ENCODE measurements at regions not wholly inside any gene's neighbourhood (a gene's known extent, or its start where the extent isn't known, plus 50 kb on each side); places are given as distances from the start of the nearest gene placed in this dataset.

DNA sequence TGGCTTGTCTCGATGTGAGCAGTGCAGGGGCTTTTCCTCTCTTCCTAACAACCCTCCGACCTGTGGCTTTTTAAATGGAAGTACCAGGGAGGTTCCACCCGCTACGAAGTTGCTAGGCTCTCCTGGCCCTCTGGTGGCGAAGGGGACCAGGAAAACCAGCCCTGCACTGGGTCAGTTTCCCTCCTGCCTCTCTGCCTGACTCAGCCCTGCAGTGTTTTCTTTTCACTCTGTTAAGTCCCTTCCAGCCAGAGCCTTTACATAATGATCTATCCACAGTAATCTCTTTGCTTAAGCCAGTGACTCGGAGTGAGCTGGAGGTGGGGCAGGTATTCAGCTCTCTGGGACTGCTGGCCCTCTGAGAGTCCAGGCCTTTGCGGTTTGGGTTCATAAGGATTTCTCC, 331.3 kb upstream of the EEF2KMT start:
- no peak for DNase-seq (ENCODE audit: low read depth in 1 of 2, low spot score in 1 of 2)

DNA sequence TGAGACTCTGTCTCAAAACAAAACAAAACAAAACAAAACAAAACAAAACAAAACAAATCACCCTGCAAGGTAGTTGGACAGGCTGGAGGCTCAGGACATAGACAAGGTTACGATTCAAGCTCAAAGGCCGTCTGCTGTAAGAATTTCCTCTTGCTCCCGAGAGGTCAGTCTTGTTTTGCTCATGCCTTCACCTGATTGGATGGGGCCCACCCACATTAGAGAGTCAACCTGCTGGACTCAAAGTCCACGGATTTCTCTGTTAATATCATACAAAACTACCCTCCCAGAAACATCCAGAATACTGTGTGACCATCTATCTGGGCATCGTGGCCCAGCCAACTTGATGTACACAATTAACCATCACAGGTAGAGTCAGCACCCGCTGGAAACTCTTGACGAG, 330.0 kb upstream of the EEF2KMT start:
- no peak for DNase-seq (ENCODE audit: low read depth in 1 of 2, low spot score in 1 of 2)

DNA sequence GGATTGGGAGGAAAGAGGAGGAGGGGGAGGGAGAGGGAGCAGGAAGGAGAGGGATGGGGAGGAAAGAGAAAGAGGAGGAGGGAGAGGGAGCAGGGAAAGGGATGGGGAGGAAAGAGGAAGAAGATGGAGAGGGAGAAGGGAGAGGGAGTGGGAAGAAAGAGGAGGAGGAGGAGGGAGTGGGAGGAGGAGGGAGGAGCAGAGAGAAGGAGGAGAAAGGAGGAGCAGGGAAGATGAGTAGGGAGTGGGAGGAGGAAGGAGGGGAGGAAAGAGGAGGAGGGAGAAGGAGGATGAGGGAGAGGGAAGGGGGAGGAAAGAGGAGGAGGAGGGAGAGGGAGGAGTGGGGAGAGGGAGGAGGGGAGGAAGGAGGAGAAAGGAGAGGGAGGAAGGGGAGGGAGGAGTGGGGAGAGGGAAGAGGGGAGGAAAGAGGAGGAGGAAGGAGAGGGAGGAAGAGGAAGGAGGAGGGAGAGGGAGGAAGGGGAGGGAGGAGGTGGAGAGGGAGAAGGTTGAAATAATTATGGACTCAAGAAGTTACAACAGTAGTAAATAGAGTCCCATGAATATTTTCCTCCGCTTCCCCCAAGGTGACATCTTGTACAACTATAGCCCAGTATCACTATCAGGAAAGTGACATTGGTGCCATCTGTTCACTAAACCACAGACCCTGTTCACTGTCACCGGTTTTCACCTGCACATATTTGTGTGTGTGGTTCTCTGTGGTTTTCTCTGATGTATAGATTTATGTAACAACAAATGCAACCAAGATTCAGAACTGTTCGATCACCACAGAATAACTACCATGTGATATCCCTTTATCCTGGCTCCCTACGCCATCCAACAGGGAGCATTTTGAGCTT, 325.3 kb upstream of the EEF2KMT start:
- no peak for DNase-seq (ENCODE audit: low read depth in 1 of 2, low spot score in 1 of 2)

DNA sequence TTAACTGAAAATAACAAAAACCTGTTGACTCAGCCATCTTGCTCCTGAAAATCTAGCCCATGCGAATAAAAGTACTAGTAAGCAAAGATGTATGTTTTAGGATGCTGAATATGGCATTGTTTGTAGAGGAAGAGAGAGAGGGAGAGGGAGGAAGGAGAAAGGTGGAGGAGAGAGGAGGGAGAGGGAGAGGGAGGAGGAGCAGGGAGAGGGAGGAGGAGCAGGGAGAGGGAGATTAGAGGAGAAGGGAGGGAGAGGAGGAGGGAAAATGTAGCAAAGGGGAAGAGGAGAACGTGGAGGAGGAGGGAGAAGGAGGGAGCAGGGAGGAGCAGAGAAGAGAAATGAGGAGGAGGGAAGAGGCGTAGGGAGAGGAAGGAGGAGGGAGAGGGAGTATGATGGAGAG, 324.5 kb upstream of the EEF2KMT start:
- no peak for DNase-seq (ENCODE audit: low read depth in 1 of 2, low spot score in 1 of 2)

DNA sequence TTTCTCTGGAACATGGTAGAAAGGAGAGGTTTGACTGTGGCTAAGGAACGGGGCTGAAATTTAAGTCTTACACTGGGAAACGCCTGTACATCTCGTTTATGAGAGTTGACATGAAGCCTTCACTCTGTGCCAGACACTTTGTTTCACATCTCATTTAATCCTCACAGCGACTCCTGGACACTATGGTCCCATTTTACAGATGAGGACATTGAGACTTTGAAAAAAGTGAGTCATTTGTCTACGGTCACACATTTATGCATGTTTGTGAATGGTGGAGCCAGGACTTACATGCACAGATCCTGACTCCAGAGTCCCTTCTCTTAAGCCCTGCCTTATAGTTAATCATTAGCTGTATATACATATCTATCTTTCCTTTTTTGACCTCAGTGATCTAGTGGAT, 318.4 kb upstream of the EEF2KMT start:
- no peak for DNase-seq (ENCODE audit: low read depth in 1 of 2, low spot score in 1 of 2)

DNA sequence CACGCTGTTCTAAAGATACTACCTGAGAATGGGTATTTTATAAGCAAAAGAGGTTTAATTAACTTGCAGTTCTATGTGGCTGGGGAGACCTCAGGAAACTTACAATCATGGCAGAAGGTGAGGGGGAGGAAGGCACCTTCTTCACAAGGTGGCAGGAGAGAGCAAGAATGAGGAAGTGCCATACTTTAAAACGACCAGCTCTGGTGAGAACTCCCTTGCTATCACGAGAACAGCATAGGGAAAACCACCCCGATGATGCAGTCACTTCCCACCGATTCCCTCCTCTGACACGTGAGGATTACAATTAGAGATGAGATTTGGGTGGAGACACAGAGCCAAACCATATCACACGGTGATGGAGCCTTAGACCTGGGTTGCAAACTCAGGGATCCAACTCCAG, 317.5 kb upstream of the EEF2KMT start:
- DNase-seq (ENCODE audit: low read depth in 1 of 2, low spot score in 1 of 2) = no peak

DNA sequence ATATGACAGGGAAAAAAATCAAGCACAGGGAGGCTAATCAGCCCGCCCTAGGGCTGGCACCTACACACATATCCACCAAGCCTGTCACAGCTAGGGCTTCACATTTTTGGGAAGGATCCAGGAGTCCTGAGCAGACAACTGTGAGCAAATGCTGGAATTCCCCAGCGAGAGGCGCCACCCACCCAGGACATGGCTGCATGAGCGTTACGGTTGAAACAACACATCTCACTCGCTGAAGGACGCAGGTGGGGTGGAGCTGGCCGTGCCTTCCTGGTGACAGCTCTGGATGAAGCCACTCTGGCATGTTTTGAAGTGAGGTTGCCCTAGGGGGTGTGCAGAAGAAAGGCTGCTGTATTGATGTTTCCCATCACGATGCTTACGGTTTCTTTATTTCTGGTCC, 315.1 kb upstream of the EEF2KMT start:
- DNase-seq (ENCODE audit: low read depth in 1 of 2, low spot score in 1 of 2) = no peak

DNA sequence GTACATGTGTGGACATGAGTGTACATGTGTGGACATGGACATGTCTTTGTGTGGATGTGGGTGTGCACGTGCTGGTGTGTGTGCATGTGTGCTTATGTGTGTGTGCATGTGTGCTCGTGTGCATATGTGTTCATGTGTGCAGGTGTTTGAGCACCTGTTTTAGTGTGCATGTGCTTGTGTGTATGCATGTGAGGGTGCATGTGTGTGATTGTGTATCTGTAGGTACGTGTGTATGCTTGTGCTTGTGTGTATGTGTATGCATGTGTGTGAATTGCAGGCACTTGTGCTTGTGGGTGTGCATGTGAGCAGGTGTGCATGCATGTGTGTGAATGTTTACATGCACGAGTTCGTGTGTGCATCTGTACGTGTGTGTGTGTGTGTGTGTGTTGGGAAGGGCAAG, 300.6 kb upstream of the EEF2KMT start:
- no peak for DNase-seq (ENCODE audit: low read depth in 1 of 2, low spot score in 1 of 2)

DNA sequence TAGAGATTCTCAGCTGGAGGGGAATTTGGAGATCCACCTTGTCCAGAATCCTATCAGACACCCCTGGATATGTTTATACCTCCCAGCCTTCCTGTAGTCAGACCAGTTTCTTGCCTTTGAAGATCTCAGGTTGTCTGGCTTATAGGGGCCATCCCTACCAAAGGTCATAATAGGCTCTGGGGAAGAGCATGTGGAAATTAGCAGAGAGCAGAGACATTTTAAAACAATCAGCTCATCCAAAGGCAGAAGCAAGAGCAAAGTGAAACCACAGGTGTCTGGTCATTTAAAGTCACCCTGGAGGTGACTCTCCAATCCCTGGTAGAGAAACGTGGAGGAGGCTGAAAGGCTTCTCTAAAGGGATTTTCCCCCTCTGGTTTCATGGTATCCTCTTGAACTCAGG, 299.3 kb upstream of the EEF2KMT start:
- DNase-seq (ENCODE audit: low read depth in 1 of 2, low spot score in 1 of 2) = no peak

DNA sequence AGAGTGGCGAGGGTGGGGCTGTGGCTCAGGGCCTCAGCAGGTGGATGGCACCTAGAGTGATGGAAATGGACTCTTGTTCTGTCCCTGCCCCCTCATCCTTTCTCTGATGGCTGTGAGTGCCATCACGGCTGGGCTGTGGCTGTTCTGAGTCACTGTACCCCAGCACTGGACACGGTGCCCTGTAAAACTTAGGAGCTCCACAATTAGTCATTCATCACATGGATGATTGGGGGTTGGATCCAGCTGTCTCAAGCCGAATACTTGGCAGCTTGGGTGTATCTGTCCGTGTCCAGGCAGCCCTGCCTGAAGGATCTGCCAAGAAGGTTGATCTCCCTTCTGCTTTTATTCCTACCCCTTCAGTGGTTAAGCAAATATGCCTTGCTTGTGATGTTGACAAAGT, 295.5 kb upstream of the EEF2KMT start:
- no peak for DNase-seq (ENCODE audit: low read depth in 1 of 2, low spot score in 1 of 2)

DNA sequence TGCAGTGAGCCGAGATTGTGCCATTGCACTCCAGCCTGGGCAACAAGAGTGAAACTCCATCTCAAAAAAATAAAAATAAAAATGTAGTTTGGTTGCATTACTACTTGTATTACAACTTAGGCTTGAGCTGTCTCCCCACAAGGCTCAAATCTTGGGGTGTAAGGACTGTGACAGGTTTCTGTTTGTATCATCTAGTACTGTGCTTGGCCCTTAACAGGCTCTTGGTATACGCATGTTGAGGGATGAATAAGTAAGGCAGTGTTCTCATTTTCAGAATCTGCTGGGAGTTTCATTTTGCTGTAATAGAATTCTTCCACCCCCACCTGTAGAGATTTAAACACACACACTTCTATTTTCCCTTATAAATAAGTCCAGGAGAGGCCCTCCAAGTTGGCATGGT, 289.4 kb upstream of the EEF2KMT start:
- DNase-seq (ENCODE audit: low read depth in 1 of 2, low spot score in 1 of 2) = no peak

DNA sequence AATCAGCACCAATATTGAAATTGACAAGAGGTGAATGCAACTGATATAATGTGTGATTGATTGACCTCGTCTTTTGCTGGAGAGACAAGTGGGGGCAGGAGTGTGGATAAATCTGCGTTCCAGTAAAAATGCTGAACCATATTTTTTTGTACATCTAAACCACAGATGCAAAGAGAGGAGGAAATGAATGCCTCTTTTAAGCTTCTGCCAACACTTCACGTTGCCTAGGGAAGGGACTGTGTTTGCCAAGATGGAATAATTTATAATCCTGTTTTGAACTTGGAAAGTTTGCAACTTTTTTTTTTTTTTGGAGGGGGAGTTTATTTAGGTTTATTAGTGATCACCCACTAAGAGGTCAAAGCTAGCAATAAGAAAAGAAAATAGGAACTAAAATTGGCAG, 288.2 kb upstream of the EEF2KMT start:
- no peak for DNase-seq (ENCODE audit: low read depth in 1 of 2, low spot score in 1 of 2)

DNA sequence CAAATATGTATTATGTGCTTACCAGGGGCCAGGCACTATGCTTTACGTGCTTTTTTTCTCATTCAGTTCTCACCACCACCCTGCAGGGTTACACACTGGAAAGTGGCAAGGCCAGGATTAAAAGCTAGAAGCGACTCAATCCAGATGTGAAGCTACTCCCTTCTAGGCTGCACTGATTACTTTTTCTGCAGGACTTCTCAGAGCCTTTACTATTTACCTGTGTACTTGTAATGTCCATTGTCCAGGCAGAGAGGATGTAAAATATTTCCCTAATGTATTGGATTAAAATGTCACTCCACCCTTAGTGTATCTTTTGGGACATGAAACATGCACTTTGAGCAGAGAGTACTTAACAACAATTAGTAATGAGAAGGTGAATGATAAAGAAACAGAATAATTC, 287.5 kb upstream of the EEF2KMT start:
- DNase-seq (ENCODE audit: low read depth in 1 of 2, low spot score in 1 of 2) = no peak

DNA sequence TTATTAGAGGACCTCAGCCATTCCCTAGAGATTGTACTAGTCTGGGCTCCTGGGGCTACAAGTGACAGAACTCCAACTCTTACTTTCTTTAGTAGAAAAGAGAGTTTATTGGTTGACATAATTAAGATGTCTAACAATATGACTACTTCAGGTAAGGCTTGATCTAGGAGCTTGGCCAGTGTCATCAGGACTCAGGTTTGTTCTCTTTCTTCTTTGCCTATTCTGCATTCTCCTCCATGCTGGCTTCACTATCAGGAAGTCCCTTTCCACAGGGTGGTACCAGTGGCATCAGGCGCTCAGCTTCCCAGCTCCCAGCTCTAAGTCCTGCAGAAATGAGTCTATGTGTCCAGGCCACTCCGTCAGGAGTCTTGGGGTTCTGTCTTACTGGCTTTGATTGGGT, 286.1 kb upstream of the EEF2KMT start:
- DNase-seq (ENCODE audit: low read depth in 1 of 2, low spot score in 1 of 2) = no peak

DNA sequence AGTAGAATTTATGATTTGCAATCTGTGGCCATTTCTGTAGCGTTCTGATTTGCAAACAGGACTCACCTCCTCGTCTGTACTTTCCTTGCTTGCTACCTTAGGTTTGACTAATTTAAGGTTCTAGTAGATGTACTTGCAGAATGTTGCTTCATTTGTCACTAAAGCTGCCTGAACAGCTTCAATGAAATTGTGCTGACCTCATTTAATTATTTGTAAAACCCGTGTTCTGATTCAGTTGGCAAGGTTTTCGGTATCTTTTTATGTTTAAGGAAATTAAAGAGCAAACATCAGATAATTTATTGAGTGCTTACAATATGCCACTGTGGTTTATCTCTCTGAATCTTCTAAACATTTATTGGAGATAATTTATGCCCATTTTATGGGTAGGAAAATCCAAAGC, 284.9 kb upstream of the EEF2KMT start:
- no peak for DNase-seq (ENCODE audit: low read depth in 1 of 2, low spot score in 1 of 2)

DNA sequence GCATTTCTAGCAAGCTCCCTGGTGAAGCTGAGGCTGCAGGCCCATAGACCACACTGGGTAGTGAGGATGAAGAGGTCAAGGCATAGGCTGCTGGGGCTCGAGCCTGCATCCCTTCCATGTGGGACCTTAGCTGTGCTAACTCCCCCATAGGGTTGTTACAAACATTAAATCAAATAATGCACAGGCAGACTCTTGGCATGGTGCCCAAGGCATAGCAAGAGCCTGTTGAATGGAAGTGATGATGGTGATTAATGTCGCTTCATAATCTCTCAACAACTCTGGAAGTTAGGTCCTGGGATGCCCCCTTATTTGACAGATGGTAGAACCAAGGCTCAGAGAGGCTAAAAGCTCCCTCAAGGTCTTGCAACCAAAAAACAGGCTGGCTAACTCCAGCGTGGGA, 283.9 kb upstream of the EEF2KMT start:
- DNase-seq (ENCODE audit: low read depth in 1 of 2, low spot score in 1 of 2) = no peak

DNA sequence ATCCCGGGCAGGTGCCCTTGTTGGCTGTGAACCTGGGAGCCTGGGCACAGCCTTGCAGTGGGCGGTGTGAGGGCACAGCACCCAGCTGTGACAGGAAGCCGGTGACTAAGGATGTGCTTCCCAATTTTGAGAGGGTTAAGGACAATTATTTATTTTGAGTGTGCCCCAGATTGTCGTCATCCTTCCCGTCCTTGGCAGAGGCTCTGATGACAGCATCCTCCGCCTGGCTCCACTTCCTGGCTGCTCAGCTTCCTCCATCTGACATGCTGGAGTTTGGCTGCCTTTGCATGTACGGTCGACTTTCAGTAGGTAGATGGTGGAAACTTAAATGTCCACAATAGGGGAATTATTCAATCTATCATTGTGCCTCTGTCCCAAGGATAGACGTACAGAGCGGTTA, 282.4 kb upstream of the EEF2KMT start:
- DNase-seq (ENCODE audit: low read depth in 1 of 2, low spot score in 1 of 2) = no peak

DNA sequence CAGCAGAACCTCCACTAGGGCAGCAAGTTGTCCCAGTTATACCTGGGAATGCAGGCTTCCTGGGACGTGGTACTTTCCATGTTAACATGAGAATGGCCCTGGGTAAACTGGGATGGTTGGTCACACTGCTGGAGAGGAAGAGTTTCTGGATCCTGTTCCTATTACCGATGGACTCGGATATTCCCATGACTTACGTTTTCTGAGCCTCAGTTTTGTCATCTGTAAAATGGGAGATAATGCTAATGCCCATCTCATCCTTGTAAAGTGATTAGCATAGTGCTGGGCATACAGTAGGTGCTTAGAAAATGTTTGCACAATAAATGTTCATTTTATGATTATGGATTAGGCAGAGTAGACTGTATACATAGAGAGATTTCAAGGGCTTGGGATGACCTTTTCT, 280.9 kb upstream of the EEF2KMT start:
- no peak for DNase-seq (ENCODE audit: low read depth in 1 of 2, low spot score in 1 of 2)

DNA sequence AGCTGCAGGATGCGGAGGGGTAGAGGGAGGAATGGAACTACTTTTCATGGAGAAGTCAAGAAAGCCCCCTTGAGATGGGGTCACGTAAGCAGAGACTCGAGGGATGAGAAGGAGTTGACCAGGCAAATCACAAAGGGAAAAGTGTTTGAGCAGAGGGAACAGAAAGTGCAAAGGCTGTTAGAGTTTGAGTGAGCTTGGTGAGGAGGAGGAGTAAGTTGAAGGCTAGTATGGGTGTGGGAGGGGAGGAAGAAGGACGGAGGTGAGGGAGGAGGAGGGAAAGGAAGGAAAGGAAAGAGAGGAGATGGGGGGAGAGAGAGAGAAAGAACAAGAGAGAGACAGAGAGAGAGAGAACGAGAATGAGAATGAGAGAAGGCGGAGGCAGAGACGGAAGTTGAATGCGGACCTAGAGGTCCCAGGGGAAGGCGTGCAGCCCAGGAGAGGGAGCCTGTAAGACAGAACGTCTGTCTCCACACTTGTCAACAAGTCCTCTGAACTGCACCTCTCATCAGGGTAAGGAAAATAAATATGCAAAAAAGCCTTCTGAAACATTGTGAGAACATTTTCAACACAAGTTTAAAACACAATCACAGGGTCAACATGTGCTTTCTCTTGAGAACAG, 279.8 kb upstream of the EEF2KMT start:
- DNase-seq (ENCODE audit: low read depth in 1 of 2, low spot score in 1 of 2) = no peak

DNA sequence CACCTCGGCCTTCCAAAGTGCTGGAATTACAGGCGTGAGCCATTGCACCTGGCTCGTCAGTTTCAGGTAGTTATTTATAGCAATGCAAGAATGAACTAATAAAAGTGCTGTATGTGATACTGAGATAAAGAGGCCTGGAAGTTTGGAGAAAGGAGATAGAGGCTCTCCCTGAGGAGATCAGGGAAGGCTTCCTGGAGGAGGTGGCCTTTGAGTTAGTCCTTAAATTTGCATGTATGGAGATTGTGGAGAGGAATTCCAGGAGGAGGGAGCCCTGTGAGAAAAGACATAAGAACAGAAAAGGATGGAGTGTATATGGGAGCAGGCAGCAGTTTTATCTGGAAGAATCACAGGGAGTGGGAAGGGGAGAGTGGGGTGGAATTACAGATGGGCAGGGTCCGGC, 276.6 kb upstream of the EEF2KMT start:
- no peak for DNase-seq (ENCODE audit: low read depth in 1 of 2, low spot score in 1 of 2)

DNA sequence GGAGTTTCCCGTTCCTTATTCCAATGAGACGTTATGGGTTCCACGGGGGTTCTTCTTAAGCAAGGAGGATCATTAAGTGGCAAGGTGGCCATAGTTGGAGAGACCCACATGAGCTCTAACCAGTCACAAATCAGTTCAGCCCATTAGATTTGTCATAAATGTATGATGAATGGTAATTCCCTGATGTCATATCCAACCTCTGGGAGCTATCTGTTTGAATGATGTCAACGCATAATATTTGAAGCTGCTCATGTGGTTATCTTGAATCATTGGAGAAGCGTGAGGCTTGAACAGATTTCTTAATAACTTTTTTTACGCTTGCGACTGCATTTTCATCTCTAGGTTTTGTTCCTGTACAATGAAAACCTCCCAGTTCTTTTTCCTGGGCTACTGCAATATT, 270.4 kb upstream of the EEF2KMT start:
- DNase-seq (ENCODE audit: low read depth in 1 of 2, low spot score in 1 of 2) = no peak

DNA sequence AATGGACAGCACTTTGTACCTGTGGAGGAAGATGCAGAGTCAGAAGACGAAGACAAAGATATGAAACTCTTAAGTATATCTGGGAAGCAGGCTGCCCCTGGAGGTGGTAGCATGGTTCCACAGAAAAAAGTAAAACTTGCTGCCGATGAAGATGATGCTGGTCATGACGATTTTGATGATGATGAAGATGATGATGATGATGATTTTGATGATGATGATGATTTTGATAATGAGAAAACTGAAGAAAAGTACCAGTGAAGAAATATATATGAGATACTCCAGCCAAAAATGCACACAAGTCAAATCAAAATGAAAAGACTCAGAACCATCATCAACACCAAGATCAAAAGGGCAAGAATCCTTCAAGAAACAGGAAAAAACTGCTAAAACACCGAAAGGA, 268.5 kb upstream of the EEF2KMT start:
- no peak for DNase-seq (ENCODE audit: low read depth in 1 of 2, low spot score in 1 of 2)

DNA sequence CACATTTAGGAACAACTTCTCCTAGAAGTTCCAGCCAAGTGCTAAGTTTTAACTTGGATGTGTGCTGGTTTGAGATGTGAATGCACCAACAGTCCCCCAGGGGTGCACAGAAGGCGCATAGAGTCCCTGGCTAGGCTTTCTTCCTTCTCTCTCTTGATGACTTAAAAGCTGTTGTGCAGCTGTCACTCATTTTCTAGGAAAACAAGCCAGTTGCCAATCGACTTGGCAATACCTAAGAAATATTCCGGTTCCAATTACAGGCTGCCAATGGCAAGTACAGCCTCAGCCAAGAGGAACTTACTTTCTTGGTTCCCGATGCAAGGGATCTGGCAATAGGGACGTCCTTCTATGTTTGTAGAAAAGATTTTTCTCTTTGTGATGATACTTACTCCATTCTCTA, 266.6 kb upstream of the EEF2KMT start:
- no peak for DNase-seq (ENCODE audit: low read depth in 1 of 2, low spot score in 1 of 2)

Data from activated CD4-positive, alpha-beta T cell treated with anti-CD3 and anti-CD28 coated beads, Interleukin-2, amount 50 U/mL, for 24 hours (primary cell).